ENCODE measurements at regions not wholly inside any gene's neighbourhood (a gene's known extent, or its start where the extent isn't known, plus 50 kb on each side); places are given as distances from the start of the nearest gene placed in this dataset.

DNA sequence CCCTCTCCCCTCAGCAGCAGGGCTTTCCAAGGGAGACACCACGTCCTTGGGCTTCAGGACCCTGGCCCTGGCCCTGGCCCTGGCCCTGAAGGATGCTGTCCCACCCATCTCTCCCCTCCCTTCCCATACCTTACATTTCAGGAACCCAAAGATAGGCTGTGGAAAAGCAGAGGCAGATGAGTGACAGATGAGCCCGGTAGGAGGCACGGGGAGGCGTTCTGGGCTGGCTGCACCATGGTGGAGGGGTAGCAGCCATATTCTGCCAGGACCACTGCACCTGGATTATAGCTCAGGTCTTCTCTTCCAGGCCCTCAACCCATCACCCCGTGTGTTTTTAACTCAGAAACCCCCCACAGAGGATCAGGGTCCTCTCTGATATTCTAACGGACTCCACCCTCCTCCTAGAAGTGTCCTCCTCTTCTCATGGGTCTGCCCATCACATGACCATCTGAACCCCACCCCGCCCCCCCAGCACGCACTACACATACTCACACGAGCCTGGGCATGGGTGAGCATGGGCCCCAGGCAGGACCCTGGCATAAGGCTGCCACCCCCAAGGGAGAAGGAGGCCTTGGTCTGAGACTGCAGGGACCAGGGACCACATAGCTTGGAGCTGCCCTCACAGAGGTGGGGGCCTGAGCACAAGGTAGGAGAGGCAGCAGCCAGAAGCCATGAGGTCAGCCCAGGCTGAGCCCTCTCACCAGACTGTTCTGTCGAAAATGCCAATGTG is 220.8 kb upstream of the CDH4 start:
- H3K27ac ChIP-seq = no peak overlapping the region
- TF ChIP-seq, protein P1, sequence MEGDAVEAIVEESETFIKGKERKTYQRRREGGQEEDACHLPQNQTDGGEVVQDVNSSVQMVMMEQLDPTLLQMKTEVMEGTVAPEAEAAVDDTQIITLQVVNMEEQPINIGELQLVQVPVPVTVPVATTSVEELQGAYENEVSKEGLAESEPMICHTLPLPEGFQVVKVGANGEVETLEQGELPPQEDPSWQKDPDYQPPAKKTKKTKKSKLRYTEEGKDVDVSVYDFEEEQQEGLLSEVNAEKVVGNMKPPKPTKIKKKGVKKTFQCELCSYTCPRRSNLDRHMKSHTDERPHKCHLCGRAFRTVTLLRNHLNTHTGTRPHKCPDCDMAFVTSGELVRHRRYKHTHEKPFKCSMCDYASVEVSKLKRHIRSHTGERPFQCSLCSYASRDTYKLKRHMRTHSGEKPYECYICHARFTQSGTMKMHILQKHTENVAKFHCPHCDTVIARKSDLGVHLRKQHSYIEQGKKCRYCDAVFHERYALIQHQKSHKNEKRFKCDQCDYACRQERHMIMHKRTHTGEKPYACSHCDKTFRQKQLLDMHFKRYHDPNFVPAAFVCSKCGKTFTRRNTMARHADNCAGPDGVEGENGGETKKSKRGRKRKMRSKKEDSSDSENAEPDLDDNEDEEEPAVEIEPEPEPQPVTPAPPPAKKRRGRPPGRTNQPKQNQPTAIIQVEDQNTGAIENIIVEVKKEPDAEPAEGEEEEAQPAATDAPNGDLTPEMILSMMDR (conservative IDR thresholded peaks at IDR 0.05) = no peak
- no peak for TF ChIP-seq ZFX (IDR thresholded peaks at IDR 0.05)

DNA sequence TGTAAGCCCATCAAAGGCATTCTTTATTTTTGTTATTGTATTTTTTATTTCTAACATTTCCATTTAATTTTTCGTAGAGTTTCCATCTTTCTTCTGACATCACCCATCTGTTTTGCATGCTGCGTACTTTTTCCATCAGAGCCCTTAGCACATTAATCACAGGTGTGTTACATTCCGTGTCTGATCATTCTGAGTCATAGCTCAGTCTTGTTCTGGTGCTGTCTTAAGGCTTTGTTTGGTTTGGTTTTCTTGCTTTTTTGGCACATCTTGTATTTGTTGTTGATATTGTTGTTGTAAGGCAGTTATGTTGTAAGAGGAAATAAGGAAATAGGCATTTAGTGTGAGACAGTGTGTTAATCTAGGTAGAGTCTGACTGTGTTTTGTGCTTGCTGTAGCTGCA is 214.6 kb upstream of the CDH4 start:
- H3K27ac ChIP-seq = no peak overlapping the region
- TF ChIP-seq, protein P1 (conservative IDR thresholded peaks at IDR 0.05) = no peak

DNA sequence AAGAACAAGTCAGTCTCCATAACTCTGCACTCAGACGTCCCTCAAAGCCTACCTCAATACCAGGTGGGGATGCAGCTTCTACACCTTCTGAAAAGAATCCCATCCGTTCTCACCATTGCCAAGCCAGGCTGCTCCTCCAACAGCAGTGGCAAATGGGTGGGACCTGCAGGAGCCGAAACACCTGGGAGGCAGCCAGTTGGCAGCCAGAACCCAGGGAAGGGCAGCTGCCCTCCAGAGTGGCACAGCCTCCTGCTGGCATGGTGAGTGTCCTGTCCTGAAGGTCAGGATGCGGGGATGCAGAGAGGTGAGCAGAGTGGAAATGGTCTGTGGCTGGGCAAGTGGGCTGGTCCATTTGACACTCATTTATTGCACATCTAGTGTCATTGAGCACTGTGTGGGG is 210.6 kb upstream of the CDH4 start:
- TF ChIP-seq, protein P1 (conservative IDR thresholded peaks at IDR 0.05) = no peak
- no peak for TF ChIP-seq ZFX (IDR thresholded peaks at IDR 0.05)
- H3K27ac ChIP-seq = no peak overlapping the region

DNA sequence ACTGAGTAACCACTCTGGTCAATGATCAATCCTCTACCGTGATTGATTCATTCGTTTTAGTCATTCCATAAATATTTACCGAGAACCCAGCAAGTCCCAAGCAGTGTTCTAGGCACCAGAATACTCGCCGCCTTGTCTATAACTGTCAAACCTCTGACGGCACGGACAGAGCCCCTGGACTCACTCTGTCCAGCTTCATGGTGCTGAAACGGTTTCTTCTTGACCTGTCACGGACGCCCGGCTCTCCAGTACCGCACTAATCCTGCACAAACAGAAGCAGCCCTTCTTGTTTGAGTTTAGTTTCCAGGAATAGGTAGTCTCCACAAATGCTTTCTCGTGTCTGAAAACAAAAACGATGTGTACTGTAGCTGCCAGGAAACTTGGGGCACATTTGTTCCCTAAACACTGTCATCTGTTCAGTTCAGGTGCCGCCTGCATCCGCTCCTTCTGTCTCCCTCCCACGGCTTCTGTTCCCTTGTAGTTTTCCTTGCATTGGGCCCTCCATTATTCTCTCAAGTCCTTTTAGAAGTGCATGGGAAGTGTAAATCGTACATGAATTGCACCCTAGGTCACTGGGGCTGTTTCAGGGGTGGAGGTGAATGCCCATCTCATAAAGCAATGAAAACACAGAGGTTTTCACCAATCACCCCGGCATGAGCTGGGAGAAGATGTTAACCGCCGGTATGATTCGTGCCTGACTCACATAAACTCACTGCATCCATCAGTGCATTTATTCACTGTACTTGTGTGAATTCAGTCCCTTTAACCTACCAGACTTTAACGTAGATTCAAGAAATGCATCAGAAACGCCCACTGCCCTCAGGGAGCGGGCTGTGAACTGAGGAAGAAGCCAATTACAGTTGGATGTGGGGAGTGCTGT is 209.3 kb upstream of the CDH4 start:
- TF ChIP-seq, protein P1 (conservative IDR thresholded peaks at IDR 0.05) = no peak
- TF ChIP-seq ZFX (IDR thresholded peaks at IDR 0.05) = no peak
- H3K27ac ChIP-seq = no peak overlapping the region

DNA sequence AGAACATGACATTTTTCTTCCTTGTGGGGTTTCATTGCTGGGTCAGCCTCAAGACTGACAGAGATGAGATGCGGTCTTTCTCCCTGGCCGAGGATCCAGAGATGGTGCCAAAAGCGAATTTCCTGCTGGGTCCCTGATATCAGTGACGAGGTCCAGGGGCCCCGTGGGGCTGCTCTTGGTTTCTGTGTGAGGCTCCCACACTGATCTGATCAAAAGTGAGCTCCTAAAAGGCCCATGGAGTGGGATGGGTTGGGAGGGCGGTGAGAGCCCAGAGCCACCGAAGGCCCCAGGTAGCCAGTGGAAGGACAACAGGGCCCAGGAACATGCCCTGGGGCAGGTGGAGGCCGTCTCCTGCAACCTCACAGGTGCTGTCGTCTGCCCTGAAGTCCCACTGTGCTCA is 208.4 kb upstream of the CDH4 start:
- no peak for TF ChIP-seq ZFX (IDR thresholded peaks at IDR 0.05)
- TF ChIP-seq, protein P1 (conservative IDR thresholded peaks at IDR 0.05) = no peak
- H3K27ac ChIP-seq = no peak overlapping the region

DNA sequence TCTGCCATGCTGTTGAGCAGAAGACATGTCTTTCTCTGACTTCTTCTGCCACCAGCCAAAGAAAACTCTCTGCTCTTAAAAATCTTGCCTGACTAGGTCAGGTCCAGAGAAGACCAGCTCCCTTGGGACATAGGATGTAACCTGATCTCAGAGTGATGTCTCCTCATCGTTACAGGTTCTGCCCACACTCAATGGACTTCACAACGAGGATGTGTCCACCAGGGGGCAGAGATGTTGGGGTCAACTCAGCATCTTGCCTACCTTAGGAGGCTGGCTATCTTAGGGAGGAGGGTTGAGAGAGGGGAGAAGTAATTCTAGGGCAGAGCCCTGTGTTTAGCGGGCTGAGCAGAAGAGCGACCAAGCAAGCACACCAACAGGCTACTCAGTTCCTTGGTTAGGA is 207.6 kb upstream of the CDH4 start:
- no peak overlapping the region for H3K27ac ChIP-seq
- TF ChIP-seq, protein P1 (conservative IDR thresholded peaks at IDR 0.05) = no peak; the same call in 1 of the 2 replicates
- TF ChIP-seq ZFX (IDR thresholded peaks at IDR 0.05) = no peak

DNA sequence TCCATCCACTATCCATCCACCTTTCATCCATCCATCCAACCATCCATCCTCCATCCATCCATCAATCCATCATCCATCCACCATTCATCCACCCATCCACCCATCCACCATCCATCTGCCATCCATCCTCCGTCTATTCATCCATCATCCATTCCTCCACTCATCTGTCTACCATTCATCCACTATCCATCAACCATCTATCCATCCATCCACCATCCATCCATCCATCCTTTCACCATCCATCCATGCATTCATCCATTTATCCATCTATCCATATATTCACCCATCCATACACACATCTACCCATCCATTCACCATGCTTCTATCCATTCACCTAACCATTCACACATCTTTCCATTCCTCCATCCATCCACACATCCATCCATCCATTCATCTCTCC is 207.0 kb upstream of the CDH4 start:
- H3K27ac ChIP-seq = no peak overlapping the region
- TF ChIP-seq, protein P1 (conservative IDR thresholded peaks at IDR 0.05) = no peak
- no peak for TF ChIP-seq ZFX (IDR thresholded peaks at IDR 0.05)
